ENCODE measurements at regions not wholly inside any gene's neighbourhood (a gene's known extent, or its start where the extent isn't known, plus 50 kb on each side); places are given as distances from the start of the nearest gene placed in this dataset.

- Histone ChIP-seq H3K4me1 (ENCODE audit: control insufficient read depth in 2 of 3, insufficient read depth in 2 of 3, low read depth in 1 of 3, low read length in 3 of 3) (no peaks in the 10 kb centered on the region), H3K9me3 (ENCODE audit: control insufficient read depth in 2 of 3, insufficient read depth in 1 of 3, low read length in 3 of 3) (no peaks in the 10 kb centered on the region), H3K9ac (ENCODE audit: low read length in 3 of 3) (no peak overlapping the region), H3K27me3 (ENCODE audit: control insufficient read depth, insufficient read depth, low read length) (no peaks in the 10 kb centered on the region), H3K36me3 (ENCODE audit: control insufficient read depth in 2 of 3, insufficient read depth in 3 of 3, low read length in 3 of 3) (no peaks in the 10 kb centered on the region), H3K4me3 (ENCODE audit: low read length in 3 of 3) (peak overlapping the region in 2 of 3 donors; percentile 19 to 35), H3K27ac (ENCODE audit: low read depth in 2 of 2, low read length in 2 of 2) (no peak overlapping the region)
- no peak for TF ChIP-seq CTCF (IDR thresholded peaks at IDR 0.05; ENCODE audit: borderline replicate concordance, extremely low read depth, insufficient read depth)
- FAIRE-seq, result no peak
- intact Hi-C loops (cut with DNase I), result no loop called here
- DNase-seq, result peak in 4 of 5 donors; percentile 40 to 91 (median 60)
Measured at GRCh38 chr22:44550711-44551491, 52.9 kb upstream of the RTL6 start.

- DNase-seq, result no peak
- no peak for TF ChIP-seq CTCF (IDR thresholded peaks at IDR 0.05; ENCODE audit: borderline replicate concordance, extremely low read depth, insufficient read depth)
- Histone ChIP-seq H3K27ac (ENCODE audit: low read depth in 2 of 2, low read length in 2 of 2) (no peak overlapping the region), H3K27me3 (ENCODE audit: control insufficient read depth, insufficient read depth, low read length) (no peaks in the 10 kb centered on the region), H3K4me1 (ENCODE audit: control insufficient read depth in 2 of 3, insufficient read depth in 2 of 3, low read depth in 1 of 3, low read length in 3 of 3) (no peaks in the 10 kb centered on the region), H3K36me3 (ENCODE audit: control insufficient read depth in 2 of 3, insufficient read depth in 3 of 3, low read length in 3 of 3) (no peaks in the 10 kb centered on the region), H3K9ac (ENCODE audit: low read length in 3 of 3) (no peak overlapping the region), H3K9me3 (ENCODE audit: control insufficient read depth in 2 of 3, insufficient read depth in 1 of 3, low read length in 3 of 3) (no peaks in the 10 kb centered on the region), H3K4me3 (ENCODE audit: low read length in 3 of 3) (no peak overlapping the region)
- FAIRE-seq, result no peak
- intact Hi-C loops (cut with DNase I), result no loop called here
Measured at GRCh38 chr22:44549701-44550100, 51.7 kb upstream of the RTL6 start.

DNA sequence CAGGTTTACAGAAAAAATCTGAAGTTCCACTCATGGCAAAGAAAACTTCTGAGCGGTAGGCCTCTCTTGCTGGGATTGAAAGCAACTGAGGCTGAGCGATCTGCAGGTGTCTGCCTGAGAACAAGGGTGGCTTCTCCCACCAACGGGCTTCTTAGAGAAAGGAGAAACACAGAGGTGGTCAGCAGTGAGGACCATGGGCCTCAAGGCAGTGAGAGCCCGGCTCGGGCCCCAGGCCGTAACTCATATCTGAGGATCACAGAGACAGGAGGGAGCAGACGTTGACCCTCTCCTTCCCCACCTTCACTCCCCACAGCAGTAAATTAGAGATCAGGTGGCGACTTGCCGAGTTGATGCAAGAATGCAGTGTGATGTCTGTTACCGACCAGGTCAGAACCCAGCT is 50.9 kb upstream of the RTL6 start:
- Histone ChIP-seq H3K27ac (ENCODE audit: low read depth in 2 of 2, low read length in 2 of 2) (no peak overlapping the region), H3K4me1 (ENCODE audit: control insufficient read depth in 2 of 3, insufficient read depth in 2 of 3, low read depth in 1 of 3, low read length in 3 of 3) (no peaks in the 10 kb centered on the region), H3K27me3 (ENCODE audit: control insufficient read depth, insufficient read depth, low read length) (no peaks in the 10 kb centered on the region), H3K9me3 (ENCODE audit: control insufficient read depth in 2 of 3, insufficient read depth in 1 of 3, low read length in 3 of 3) (no peaks in the 10 kb centered on the region), H3K4me3 (ENCODE audit: low read length in 3 of 3) (no peak overlapping the region), H3K9ac (ENCODE audit: low read length in 3 of 3) (no peak overlapping the region), H3K36me3 (ENCODE audit: control insufficient read depth in 2 of 3, insufficient read depth in 3 of 3, low read length in 3 of 3) (no peaks in the 10 kb centered on the region)
- DNase-seq (peak in 1 of 5 donors; percentile 47), FAIRE-seq (no peak)
- no peak for TF ChIP-seq CTCF (IDR thresholded peaks at IDR 0.05; ENCODE audit: borderline replicate concordance, extremely low read depth, insufficient read depth)
- intact Hi-C loops (cut with DNase I), result no loop called here
